ENCODE measurements at regions not wholly inside any gene's neighbourhood (a gene's known extent, or its start where the extent isn't known, plus 50 kb on each side); places are given as distances from the start of the nearest gene placed in this dataset.
"Not testable (repeated sequence)": the region's sequence is repeated elsewhere in the genome, so short reads cannot be mapped to it uniquely, and the experiment has no call there.

GRCh38 chr1:109857702-109858101 is 52.9 kb upstream of the CSF1 start:
- not testable (repeated sequence) for DNase-seq

GRCh38 chr1:109855986-109856385 is 54.7 kb upstream of the CSF1 start:
- not testable (repeated sequence) for DNase-seq

GRCh38 chr1:109853972-109854371 is 56.7 kb upstream of the CSF1 start:
- DNase-seq: not testable (repeated sequence)

GRCh38 chr1:109852221-109853015 is 58.2 kb upstream of the CSF1 start:
- peak; percentile 36 for DNase-seq

GRCh38 chr1:109850827-109851226 is 59.8 kb upstream of the CSF1 start:
- DNase-seq: no peak

- DNase-seq: no peak
Observed at GRCh38 chr1:109850194-109850593, 60.5 kb upstream of the CSF1 start.

GRCh38 chr1:109849655-109850054 is 61.0 kb upstream of the CSF1 start:
- peak; percentile 56 for DNase-seq

GRCh38 chr1:109847251-109847650 is 63.4 kb upstream of the CSF1 start:
- DNase-seq: no peak

GRCh38 chr1:109846846-109847245 is 63.8 kb upstream of the CSF1 start:
- DNase-seq: no peak

- DNase-seq: no peak
Observed at GRCh38 chr1:109846162-109846561, 64.5 kb upstream of the CSF1 start.

- no peak for DNase-seq
Observed at GRCh38 chr1:109845658-109846057, 65.0 kb upstream of the CSF1 start.

- DNase-seq: no peak
Observed at GRCh38 chr1:109844609-109845008, 66.0 kb upstream of the CSF1 start.

GRCh38 chr1:109840011-109840629 is 70.5 kb upstream of the CSF1 start:
- DNase-seq: no peak

GRCh38 chr1:109839276-109839675 is 71.4 kb upstream of the CSF1 start:
- DNase-seq: not testable (repeated sequence)

- DNase-seq: peak; percentile 32
Observed at GRCh38 chr1:109838838-109839240, 71.8 kb upstream of the CSF1 start.

GRCh38 chr1:109837852-109838570 is 72.6 kb upstream of the CSF1 start:
- no peak for DNase-seq

GRCh38 chr1:109835645-109836044 is 71.9 kb upstream of the EPS8L3 start:
- not testable (repeated sequence) for DNase-seq

- DNase-seq: no peak
Observed at GRCh38 chr1:109834951-109835350, 71.2 kb upstream of the EPS8L3 start.

GRCh38 chr1:109832945-109833344 is 69.2 kb upstream of the EPS8L3 start:
- no peak for DNase-seq

- no peak for DNase-seq
Observed at GRCh38 chr1:109828756-109829505, 65.2 kb upstream of the EPS8L3 start.

- DNase-seq: no peak
Observed at GRCh38 chr1:109827986-109828385, 64.3 kb upstream of the EPS8L3 start.

- DNase-seq: no peak
Observed at GRCh38 chr1:109827466-109827865, 63.7 kb upstream of the EPS8L3 start.

- no peak for DNase-seq
Observed at GRCh38 chr1:109826930-109827349, 63.2 kb upstream of the EPS8L3 start.

All from fibroblast of upper back skin (primary cell).